ENCODE measurements at regions not wholly inside any gene's neighbourhood (a gene's known extent, or its start where the extent isn't known, plus 50 kb on each side); places are given as distances from the start of the nearest gene placed in this dataset.

GRCh38 chr14:86221755-86222154, 691.8 kb downstream of the FLRT2 start:
- DNase-seq (ENCODE audit: low read depth) = no peak
- no peak for TF ChIP-seq CTCF (conservative IDR thresholded peaks at IDR 0.05; ENCODE audit: control insufficient read depth, insufficient read depth, low read depth, low read length)
- H3K4me3 ChIP-seq (ENCODE audit: control insufficient read depth, low read depth, low read length) = no peak overlapping the region

- no peak for DNase-seq (ENCODE audit: low read depth)
- H3K4me3 ChIP-seq (ENCODE audit: control insufficient read depth, low read depth, low read length) = no peak overlapping the region
- TF ChIP-seq CTCF (conservative IDR thresholded peaks at IDR 0.05; ENCODE audit: control insufficient read depth, insufficient read depth, low read depth, low read length) = no peak
These were observed 691.1 kb downstream of the FLRT2 start for GRCh38 chr14:86221000-86221399.

GRCh38 chr14:86217523-86217922, 687.6 kb downstream of the FLRT2 start:
- no peak overlapping the region for H3K4me3 ChIP-seq (ENCODE audit: control insufficient read depth, low read depth, low read length)
- no peak for DNase-seq (ENCODE audit: low read depth)
- no peak for TF ChIP-seq CTCF (conservative IDR thresholded peaks at IDR 0.05; ENCODE audit: control insufficient read depth, insufficient read depth, low read depth, low read length)

- H3K4me3 ChIP-seq (ENCODE audit: control insufficient read depth, low read depth, low read length) = no peak overlapping the region
- TF ChIP-seq CTCF (conservative IDR thresholded peaks at IDR 0.05; ENCODE audit: control insufficient read depth, insufficient read depth, low read depth, low read length) = no peak
- no peak for DNase-seq (ENCODE audit: low read depth)
These were observed 673.9 kb downstream of the FLRT2 start for GRCh38 chr14:86203843-86204242.

GRCh38 chr14:86196471-86196870, 666.5 kb downstream of the FLRT2 start:
- no peak overlapping the region for H3K4me3 ChIP-seq (ENCODE audit: control insufficient read depth, low read depth, low read length)
- TF ChIP-seq CTCF (conservative IDR thresholded peaks at IDR 0.05; ENCODE audit: control insufficient read depth, insufficient read depth, low read depth, low read length) = no peak
- DNase-seq (ENCODE audit: low read depth) = no peak

- no peak overlapping the region for H3K4me3 ChIP-seq (ENCODE audit: control insufficient read depth, low read depth, low read length)
- no peak for TF ChIP-seq CTCF (conservative IDR thresholded peaks at IDR 0.05; ENCODE audit: control insufficient read depth, insufficient read depth, low read depth, low read length)
- DNase-seq (ENCODE audit: low read depth) = no peak
These were observed 663.8 kb downstream of the FLRT2 start for GRCh38 chr14:86193756-86194155.

- no peak overlapping the region for H3K4me3 ChIP-seq (ENCODE audit: control insufficient read depth, low read depth, low read length)
- no peak for TF ChIP-seq CTCF (conservative IDR thresholded peaks at IDR 0.05; ENCODE audit: control insufficient read depth, insufficient read depth, low read depth, low read length)
- no peak for DNase-seq (ENCODE audit: low read depth)
These were observed 650.0 kb downstream of the FLRT2 start for GRCh38 chr14:86179980-86180379.
